ENCODE measurements at regions not wholly inside any gene's neighbourhood (a gene's known extent, or its start where the extent isn't known, plus 50 kb on each side); places are given as distances from the start of the nearest gene placed in this dataset.
"Not testable (repeated sequence)": the region's sequence is repeated elsewhere in the genome, so short reads cannot be mapped to it uniquely, and the experiment has no call there.

GRCh38 chrX:34810916-34811315, 131.7 kb upstream of the FAM47B start:
- H3K27me3 ChIP-seq: no peaks in the 10 kb centered on the region
- no peaks in the 10 kb centered on the region for H3K36me3 ChIP-seq
- no peak overlapping the region for H3K27ac ChIP-seq
- no peak overlapping the region for H3K4me3 ChIP-seq
- DNase-seq (ENCODE audit: low spot score in 2 of 2): no peak
- intact Hi-C loops (cut with DNase I): no loop called here
- peaks cover 0 to 2% of the 10 kb centered on the region in 2 donors for H3K4me1 ChIP-seq
- no peak for TF ChIP-seq CTCF (IDR thresholded peaks at IDR 0.05)
- H3K9me3 ChIP-seq: no peaks in the 10 kb centered on the region

- no peak overlapping the region for H3K27ac ChIP-seq
- H3K4me3 ChIP-seq: no peak overlapping the region
- peaks cover 0 to 2% of the 10 kb centered on the region in 2 donors for H3K4me1 ChIP-seq
- no peaks in the 10 kb centered on the region for H3K9me3 ChIP-seq
- no peaks in the 10 kb centered on the region for H3K27me3 ChIP-seq
- no peak for DNase-seq (ENCODE audit: low spot score in 2 of 2)
- intact Hi-C loops (cut with DNase I): no loop called here
- no peak for TF ChIP-seq CTCF (IDR thresholded peaks at IDR 0.05)
- H3K36me3 ChIP-seq: no peaks in the 10 kb centered on the region
These were observed 129.0 kb upstream of the FAM47B start for GRCh38 chrX:34813618-34814017.

- Histone ChIP-seq H3K27ac (no peak overlapping the region), H3K9me3 (peaks cover 0 to 4% of the 10 kb centered on the region in 2 donors), H3K4me3 (no peak overlapping the region), H3K36me3 (no peaks in the 10 kb centered on the region), H3K27me3 (no peaks in the 10 kb centered on the region), H3K4me1 (no peaks in the 10 kb centered on the region)
- no peak for DNase-seq (ENCODE audit: low spot score in 2 of 2)
- TF ChIP-seq CTCF (IDR thresholded peaks at IDR 0.05): no peak
- intact Hi-C loops (cut with DNase I): no loop called here
These were observed 115.6 kb upstream of the FAM47B start for GRCh38 chrX:34826964-34827363.

GRCh38 chrX:34839451-34839850, 103.1 kb upstream of the FAM47B start:
- Histone ChIP-seq H3K9me3 (peaks cover 0 to 16% of the 10 kb centered on the region in 2 donors), H3K4me3 (no peak overlapping the region), H3K4me1 (no peaks in the 10 kb centered on the region), H3K27ac (no peak overlapping the region), H3K27me3 (no peaks in the 10 kb centered on the region), H3K36me3 (no peaks in the 10 kb centered on the region)
- TF ChIP-seq CTCF (IDR thresholded peaks at IDR 0.05): no peak
- DNase-seq (ENCODE audit: low spot score in 2 of 2): no peak
- intact Hi-C loops (cut with DNase I): no loop called here

- H3K27me3 ChIP-seq; H3K27ac ChIP-seq; H3K36me3 ChIP-seq; DNase-seq (ENCODE audit: low spot score in 2 of 2); intact Hi-C loops (cut with DNase I); H3K4me3 ChIP-seq; H3K4me1 ChIP-seq: not testable (repeated sequence)
- H3K9me3 ChIP-seq: peaks cover 5 to 16% of the 10 kb centered on the region in 2 donors
These were observed 101.4 kb upstream of the FAM47B start for GRCh38 chrX:34841205-34841604.

GRCh38 chrX:34848281-34848680, 94.3 kb upstream of the FAM47B start:
- Histone ChIP-seq H3K36me3 (no peaks in the 10 kb centered on the region), H3K4me3 (no peak overlapping the region), H3K9me3 (peaks cover 0 to 5% of the 10 kb centered on the region in 2 donors), H3K27me3 (no peaks in the 10 kb centered on the region), H3K27ac (no peak overlapping the region), H3K4me1 (no peaks in the 10 kb centered on the region)
- DNase-seq (ENCODE audit: low spot score in 2 of 2): no peak
- intact Hi-C loops (cut with DNase I): no loop called here
- no peak for TF ChIP-seq CTCF (IDR thresholded peaks at IDR 0.05)
